ENCODE measurements at regions not wholly inside any gene's neighbourhood (a gene's known extent, or its start where the extent isn't known, plus 50 kb on each side); places are given as distances from the start of the nearest gene placed in this dataset.

DNA sequence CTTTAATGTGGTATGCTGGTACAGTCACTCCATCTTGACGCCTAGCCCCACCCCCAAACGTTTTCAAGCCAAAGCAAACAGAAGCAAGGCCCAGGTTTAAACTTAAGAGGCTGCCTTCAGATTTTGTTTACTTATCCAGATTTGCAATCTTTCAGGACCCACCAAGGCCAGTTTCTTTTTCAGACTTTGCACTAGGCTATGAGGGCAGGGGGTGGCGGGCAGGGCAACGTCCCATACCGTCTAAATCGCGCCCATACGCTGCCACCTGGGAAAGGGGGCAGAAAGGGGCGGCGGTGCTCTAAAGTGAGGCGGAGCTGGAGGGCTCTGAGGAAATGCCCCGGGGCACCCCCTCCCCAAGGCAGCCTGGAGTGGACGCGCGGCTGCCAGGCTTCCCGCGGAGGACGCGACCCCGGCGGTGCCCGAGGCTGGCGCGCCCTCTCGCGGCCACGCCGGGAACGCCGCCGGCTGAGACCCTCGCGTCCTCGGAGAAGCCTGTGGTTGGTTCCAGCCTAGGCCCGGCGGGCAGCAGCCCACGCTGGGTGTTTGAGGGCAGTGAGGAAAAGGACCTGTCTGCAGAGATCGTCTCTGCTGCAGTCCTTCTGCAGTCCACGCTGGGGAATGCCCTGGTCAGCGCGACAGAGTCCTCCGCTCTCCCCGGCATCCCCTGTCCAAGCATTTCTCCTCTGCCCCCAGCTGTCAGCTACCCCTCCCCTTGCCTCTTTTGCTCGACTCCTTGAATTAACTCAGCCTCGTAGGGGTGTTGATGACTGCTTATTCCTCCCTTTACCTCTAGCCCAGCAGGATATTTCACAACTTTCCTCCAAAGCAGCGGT is 93.7 kb upstream of the PRNP start:
- H3K79me2 ChIP-seq (ENCODE audit: control insufficient read depth in 1 of 2, insufficient read depth in 2 of 2, low read length in 2 of 2): no peaks in the 10 kb centered on the region
- peaks cover 5% of the 10 kb centered on the region; the same call in 1 of the 2 replicates for H3K23me2 ChIP-seq (ENCODE audit: low read depth, low read length)
- DNase-seq (ENCODE audit: low read depth in 1 of 2, low spot score in 2 of 2): peak in 1 of 2 experiments; percentile 88
- WGBS, 2 experiments (ENCODE audit: extremely low coverage in 1 of 2, insufficient coverage in 1 of 2, insufficient read length in 1 of 2, insufficient replicate concordance in 2 of 2, low coverage in 1 of 2, low lambda C conversion rate in 2 of 2, missing lambda C conversion rate in 1 of 2): 16% methylated on average over 40 of the region's 46 CpGs; no CpG with 5 or more reads in 1 of the 2 experiments
- H2BK120ac ChIP-seq (replicated peaks; ENCODE audit: low read depth, low read length): no peak overlapping the region
- peaks cover 0 to 13% (median 6%) of the 10 kb centered on the region in 4 experiments; a peak in 4 of 7 replicates for H3K27me3 ChIP-seq (replicated peaks in 1 of 4; ENCODE audit: control insufficient read depth in 3 of 4, extremely low read depth in 1 of 4, insufficient read depth in 3 of 4, low read length in 3 of 4)
- no peaks in the 10 kb centered on the region for H3K36me3 ChIP-seq (ENCODE audit: control insufficient read depth in 2 of 4, insufficient read depth in 4 of 4, low read length in 3 of 4)
- H3K18ac ChIP-seq (ENCODE audit: extremely low read depth, low read length): peak overlapping the region; percentile 48; the same call in 1 of the 2 replicates
- H2BK5ac ChIP-seq (ENCODE audit: low read depth, low read length): no peak overlapping the region
- H3K56ac ChIP-seq (replicated peaks; ENCODE audit: insufficient read length, low read depth, low read length): no peak overlapping the region
- no peak for FAIRE-seq
- no peak overlapping the region for H2BK20ac ChIP-seq (ENCODE audit: low read length)
- no peak overlapping the region for H2BK12ac ChIP-seq (ENCODE audit: low read depth, low read length)
- no peak overlapping the region for H4K5ac ChIP-seq (ENCODE audit: insufficient read length, low read depth, low read length)
- TF ChIP-seq ZNF274 (IDR thresholded peaks at IDR 0.05; ENCODE audit: borderline replicate concordance, extremely low read depth, low read length) (no peak), HDAC6 (IDR thresholded peaks at IDR 0.05; ENCODE audit: low read depth, low read length) (no peak), RXRA (IDR thresholded peaks at IDR 0.05; ENCODE audit: insufficient read depth, low read depth, low read length) (no peak), RAD21 (IDR thresholded peaks at IDR 0.05 in 1 of 2, conservative IDR thresholded peaks at IDR 0.05 in 1 of 2; ENCODE audit: low read depth in 2 of 2, low read length in 2 of 2) (peak; percentile 94 to 96), NANOG (IDR thresholded peaks at IDR 0.05; ENCODE audit: insufficient read depth, low read depth, low read length, poor library complexity, severe bottlenecking) (peak; percentile 16), KDM4A (IDR thresholded peaks at IDR 0.05; ENCODE audit: low read depth, low read length, severe bottlenecking) (peak; percentile 43)
- TF ChIP-seq, protein P1, sequence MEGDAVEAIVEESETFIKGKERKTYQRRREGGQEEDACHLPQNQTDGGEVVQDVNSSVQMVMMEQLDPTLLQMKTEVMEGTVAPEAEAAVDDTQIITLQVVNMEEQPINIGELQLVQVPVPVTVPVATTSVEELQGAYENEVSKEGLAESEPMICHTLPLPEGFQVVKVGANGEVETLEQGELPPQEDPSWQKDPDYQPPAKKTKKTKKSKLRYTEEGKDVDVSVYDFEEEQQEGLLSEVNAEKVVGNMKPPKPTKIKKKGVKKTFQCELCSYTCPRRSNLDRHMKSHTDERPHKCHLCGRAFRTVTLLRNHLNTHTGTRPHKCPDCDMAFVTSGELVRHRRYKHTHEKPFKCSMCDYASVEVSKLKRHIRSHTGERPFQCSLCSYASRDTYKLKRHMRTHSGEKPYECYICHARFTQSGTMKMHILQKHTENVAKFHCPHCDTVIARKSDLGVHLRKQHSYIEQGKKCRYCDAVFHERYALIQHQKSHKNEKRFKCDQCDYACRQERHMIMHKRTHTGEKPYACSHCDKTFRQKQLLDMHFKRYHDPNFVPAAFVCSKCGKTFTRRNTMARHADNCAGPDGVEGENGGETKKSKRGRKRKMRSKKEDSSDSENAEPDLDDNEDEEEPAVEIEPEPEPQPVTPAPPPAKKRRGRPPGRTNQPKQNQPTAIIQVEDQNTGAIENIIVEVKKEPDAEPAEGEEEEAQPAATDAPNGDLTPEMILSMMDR (IDR thresholded peaks at IDR 0.05; ENCODE audit: control extremely low read depth in 1 of 3, insufficient read depth in 1 of 3, low read depth in 1 of 3, low read length in 3 of 3): peak; percentile 87 to 94 (median 91)
- TF ChIP-seq, protein P2, sequence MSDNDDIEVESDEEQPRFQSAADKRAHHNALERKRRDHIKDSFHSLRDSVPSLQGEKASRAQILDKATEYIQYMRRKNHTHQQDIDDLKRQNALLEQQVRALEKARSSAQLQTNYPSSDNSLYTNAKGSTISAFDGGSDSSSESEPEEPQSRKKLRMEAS (IDR thresholded peaks at IDR 0.05): 0 out of 2 replicates have a peak, but pooled peaks have one; percentile 19
- no peak overlapping the region for H2AK5ac ChIP-seq (ENCODE audit: low read depth, low read length)
- no peak overlapping the region for H3K23ac ChIP-seq (ENCODE audit: insufficient read length)
- ChIA-PET POLR2A (ENCODE audit: partially characterized antibody) (no interaction called here), CTCF (ENCODE audit: partially characterized antibody) (interaction anchor here (0.8 to 4.9 kb wide), 20 partner anchors 10 to 487 kb away, joined by 3 to 22 read pairs (median 5); no protein-coding TSS in a partner anchor)
- H3K27ac ChIP-seq (ENCODE audit: low read depth, low read length): no peak overlapping the region
- no peaks in the 10 kb centered on the region for H3K79me1 ChIP-seq (ENCODE audit: low read depth, low read length)
- no peaks in the 10 kb centered on the region for H3K9me3 ChIP-seq (ENCODE audit: insufficient read depth in 2 of 2, low read depth in 1 of 2, low read length in 1 of 2)
- H3K4me3 ChIP-seq (ENCODE audit: extremely low read depth in 1 of 4, insufficient read depth in 2 of 4, low read depth in 3 of 4, low read length in 4 of 4): peak overlapping the region in 2 of 4 experiments; percentile 23 to 54; a peak in 5 of 8 replicates
- no peak overlapping the region for H4K8ac ChIP-seq (ENCODE audit: extremely low read depth, insufficient read depth, low read length)
- H3K4ac ChIP-seq (replicated peaks; ENCODE audit: insufficient read length, low read depth, low read length): no peak overlapping the region
- no peak overlapping the region for H3K9ac ChIP-seq (replicated peaks in 1 of 4; ENCODE audit: extremely low read depth in 1 of 4, low read depth in 3 of 4, low read length in 3 of 4)
- H3K4me2 ChIP-seq (ENCODE audit: insufficient read depth in 1 of 2, low read depth in 2 of 2, low read length in 2 of 2): peak overlapping the region; percentile 16 to 72; a peak in 3 of 4 replicates
- H2BK15ac ChIP-seq (ENCODE audit: low read length): no peak overlapping the region
- no peak overlapping the region for H3K14ac ChIP-seq (ENCODE audit: insufficient read length)
- H4K91ac ChIP-seq (replicated peaks; ENCODE audit: insufficient read length, low read length): no peak overlapping the region
- H2AFZ ChIP-seq (ENCODE audit: low read length): peak overlapping the region; percentile 98
- H3K4me1 ChIP-seq (replicated peaks in 1 of 4; ENCODE audit: control insufficient read depth in 3 of 4, insufficient read depth in 4 of 4, low read length in 3 of 4): peaks cover 0 to 3% (median 1%) of the 10 kb centered on the region in 4 experiments; a peak in 2 of 7 replicates
- no peaks in the 10 kb centered on the region for H4K20me1 ChIP-seq (replicated peaks in 1 of 2; ENCODE audit: control insufficient read depth in 1 of 2, insufficient read depth in 2 of 2, low read length in 2 of 2)

Measured in H1 (cell line).